ENCODE measurements at regions not wholly inside any gene's neighbourhood (a gene's known extent, or its start where the extent isn't known, plus 50 kb on each side); places are given as distances from the start of the nearest gene placed in this dataset.

GRCh38 chr9:119802133-119802532 is 432.9 kb upstream of the BRINP1 start:
- DNase-seq (ENCODE audit: low read depth in 1 of 2, low spot score in 1 of 2): no peak
- in situ Hi-C loops (cut with HindIII; ENCODE audit: low pct_unique_long_range_greater_than_20kb, low sequenced_read_pairs): no loop called here

GRCh38 chr9:119801311-119801710 is 432.1 kb upstream of the BRINP1 start:
- DNase-seq (ENCODE audit: low read depth in 1 of 2, low spot score in 1 of 2): no peak
- no peak for TF ChIP-seq JUND (IDR thresholded peaks at IDR 0.05; ENCODE audit: low read depth)
- in situ Hi-C loops (cut with HindIII; ENCODE audit: low pct_unique_long_range_greater_than_20kb, low sequenced_read_pairs): no loop called here

More at GRCh38 chr9:119802133-119802532, 432.9 kb upstream of the BRINP1 start:
- TF ChIP-seq JUND (IDR thresholded peaks at IDR 0.05; ENCODE audit: low read depth): no peak

GRCh38 chr9:119795395-119795794 is 426.2 kb upstream of the BRINP1 start:
- in situ Hi-C loops (cut with HindIII; ENCODE audit: low pct_unique_long_range_greater_than_20kb, low sequenced_read_pairs): no loop called here
- DNase-seq (ENCODE audit: low read depth in 1 of 2, low spot score in 1 of 2): no peak
- no peak for TF ChIP-seq JUND (IDR thresholded peaks at IDR 0.05; ENCODE audit: low read depth)

GRCh38 chr9:119794836-119795235 is 425.6 kb upstream of the BRINP1 start:
- in situ Hi-C loops (cut with HindIII; ENCODE audit: low pct_unique_long_range_greater_than_20kb, low sequenced_read_pairs): no loop called here
- no peak for TF ChIP-seq JUND (IDR thresholded peaks at IDR 0.05; ENCODE audit: low read depth)
- DNase-seq (ENCODE audit: low read depth in 1 of 2, low spot score in 1 of 2): no peak

- DNase-seq (ENCODE audit: low read depth in 1 of 2, low spot score in 1 of 2): no peak
- no peak for TF ChIP-seq JUND (IDR thresholded peaks at IDR 0.05; ENCODE audit: low read depth)
- in situ Hi-C loops (cut with HindIII; ENCODE audit: low pct_unique_long_range_greater_than_20kb, low sequenced_read_pairs): no loop called here
Measured at GRCh38 chr9:119793218-119793617, 424.0 kb upstream of the BRINP1 start.

GRCh38 chr9:119792242-119792641 is 423.0 kb upstream of the BRINP1 start:
- in situ Hi-C loops (cut with HindIII; ENCODE audit: low pct_unique_long_range_greater_than_20kb, low sequenced_read_pairs): no loop called here
- no peak for TF ChIP-seq JUND (IDR thresholded peaks at IDR 0.05; ENCODE audit: low read depth)

GRCh38 chr9:119789987-119790386 is 420.8 kb upstream of the BRINP1 start:
- no peak for TF ChIP-seq JUND (IDR thresholded peaks at IDR 0.05; ENCODE audit: low read depth)
- DNase-seq (ENCODE audit: low read depth in 1 of 2, low spot score in 1 of 2): no peak
- in situ Hi-C loops (cut with HindIII; ENCODE audit: low pct_unique_long_range_greater_than_20kb, low sequenced_read_pairs): no loop called here

More at GRCh38 chr9:119792242-119792641, 423.0 kb upstream of the BRINP1 start:
- no peak for DNase-seq (ENCODE audit: low read depth in 1 of 2, low spot score in 1 of 2)

- DNase-seq (ENCODE audit: low read depth in 1 of 2, low spot score in 1 of 2): no peak
- no peak for TF ChIP-seq JUND (IDR thresholded peaks at IDR 0.05; ENCODE audit: low read depth)
- in situ Hi-C loops (cut with HindIII; ENCODE audit: low pct_unique_long_range_greater_than_20kb, low sequenced_read_pairs): no loop called here
Measured at GRCh38 chr9:119788921-119789320, 419.7 kb upstream of the BRINP1 start.

GRCh38 chr9:119781886-119782285 is 412.7 kb upstream of the BRINP1 start:
- DNase-seq (ENCODE audit: low read depth in 1 of 2, low spot score in 1 of 2): no peak
- no peak for TF ChIP-seq JUND (IDR thresholded peaks at IDR 0.05; ENCODE audit: low read depth)
- in situ Hi-C loops (cut with HindIII; ENCODE audit: low pct_unique_long_range_greater_than_20kb, low sequenced_read_pairs): no loop called here

- no peak for DNase-seq (ENCODE audit: low read depth in 1 of 2, low spot score in 1 of 2)
Measured at GRCh38 chr9:119775410-119775809, 406.2 kb upstream of the BRINP1 start.

GRCh38 chr9:119773823-119774222 is 404.6 kb upstream of the BRINP1 start:
- DNase-seq (ENCODE audit: low read depth in 1 of 2, low spot score in 1 of 2): no peak
- no peak for TF ChIP-seq JUND (IDR thresholded peaks at IDR 0.05; ENCODE audit: low read depth)
- in situ Hi-C loops (cut with HindIII; ENCODE audit: low pct_unique_long_range_greater_than_20kb, low sequenced_read_pairs): no loop called here

More at GRCh38 chr9:119775410-119775809, 406.2 kb upstream of the BRINP1 start:
- in situ Hi-C loops (cut with HindIII; ENCODE audit: low pct_unique_long_range_greater_than_20kb, low sequenced_read_pairs): no loop called here
- TF ChIP-seq JUND (IDR thresholded peaks at IDR 0.05; ENCODE audit: low read depth): no peak

- DNase-seq (ENCODE audit: low read depth in 1 of 2, low spot score in 1 of 2): no peak
- in situ Hi-C loops (cut with HindIII; ENCODE audit: low pct_unique_long_range_greater_than_20kb, low sequenced_read_pairs): no loop called here
- TF ChIP-seq JUND (IDR thresholded peaks at IDR 0.05; ENCODE audit: low read depth): no peak
Measured at GRCh38 chr9:119771341-119771740, 402.1 kb upstream of the BRINP1 start.

GRCh38 chr9:119768266-119768665 is 399.0 kb upstream of the BRINP1 start:
- no peak for TF ChIP-seq JUND (IDR thresholded peaks at IDR 0.05; ENCODE audit: low read depth)
- in situ Hi-C loops (cut with HindIII; ENCODE audit: low pct_unique_long_range_greater_than_20kb, low sequenced_read_pairs): no loop called here
- no peak for DNase-seq (ENCODE audit: low read depth in 1 of 2, low spot score in 1 of 2)

GRCh38 chr9:119765632-119766175 is 396.5 kb upstream of the BRINP1 start:
- no peak for DNase-seq (ENCODE audit: low read depth in 1 of 2, low spot score in 1 of 2)
- TF ChIP-seq JUND (IDR thresholded peaks at IDR 0.05; ENCODE audit: low read depth): no peak
- in situ Hi-C loops (cut with HindIII; ENCODE audit: low pct_unique_long_range_greater_than_20kb, low sequenced_read_pairs): no loop called here

All from T47D (cell line).